HCT116 (cell line): ENCODE measurements at regions not wholly inside any gene's neighbourhood (a gene's known extent, or its start where the extent isn't known, plus 50 kb on each side); places are given as distances from the start of the nearest gene placed in this dataset.

ENCODE experiments used
- ATAC-seq: fragments of 200-7000 bp; cut with Tn5 transposase; 2 replicates; pipeline ENCODE4 v1.9.1; 2020; ENCODE audit warnings: mild to moderate bottlenecking, moderate library complexity
- BruUV-seq: library from RNA; stranded (reverse); fragments of 400-500 nt; replicated peaks from 2 replicates; lab custom pipeline; 2021; lab: Mats Ljungman, UMichigan
- CTCF ChIA-PET: fragments of 300-600 bp; sonication (Branson Sonifier 250); formaldehyde crosslinking; loops from one replicate; lab custom pipeline; 2021; ENCODE audit warnings: antibody characterized with exemption; lab: Charles Lee
- POLR2A ChIA-PET: fragments of 300-600, 350-600 bp; sonication (Branson Sonifier 250); formaldehyde crosslinking; loops from one replicate; lab custom pipeline; 2021; ENCODE audit warnings: antibody characterized with exemption; lab: Charles Lee
- RAD21 ChIA-PET, 2 experiments: fragments of 300-600 bp; sonication (Branson Sonifier 250); formaldehyde crosslinking; loops; one replicate each; lab custom pipeline; 2023; ENCODE audit warnings: low total read pairs in 2 of 2; ENCODE audit not compliant: uncharacterized antibody in 2 of 2, unreplicated experiment in 2 of 2, low non-redundant PET in 1 of 2; lab: Charles Lee
- DNase-seq: peaks from one replicate; pipeline ENCODE4 v3.0.0-alpha.2; 2010; ENCODE audit warnings: low read depth, low spot score
- H2AFZ ChIP-seq: fragments of 200-600 bp; shearing (Covaris generic), sonication (generic); 2 replicates; pipeline ENCODE4 v1.6.1; 2017; ENCODE audit warnings: low read depth, mixed run types, mixed read lengths, antibody characterized with exemption, low read length; ENCODE audit not compliant: poor library complexity, severe bottlenecking
- H3K27ac ChIP-seq: 2 replicates; pipeline ENCODE4 v1.5.1; 2012; ENCODE audit warnings: low read depth, low read length
- H3K27me3 ChIP-seq: fragments of 200-600 bp; sonication (generic); 2 replicates; pipeline ENCODE4 v1.6.1; 2016; ENCODE audit warnings: mixed run types, low read length, mixed read lengths; ENCODE audit not compliant: insufficient read depth
- H3K36me3 ChIP-seq, 2 experiments: fragments of 200-500 bp in 1 of 2; fragments of 200-600 bp in 1 of 2; sonication (Bioruptor generic) in 1 of 2; sonication (generic) in 1 of 2; 2 replicates each; pipeline versions ENCODE4 v1.5.1 to v1.6.1; 2014 to 2016; ENCODE audit warnings: low read length in 2 of 2, inconsistent platforms in 1 of 2, mixed read lengths in 1 of 2, mixed run types in 1 of 2; ENCODE audit not compliant: insufficient read depth in 2 of 2, control insufficient read depth in 1 of 2
- H3K4me1 ChIP-seq, 2 experiments: fragments of 200-600 bp in 1 of 2; sonication (generic) in 1 of 2; 2 replicates each; pipeline versions ENCODE4 v1.5.1 to v1.6.1; 2012 to 2017; ENCODE audit warnings: low read length in 2 of 2, inconsistent platforms in 1 of 2, mild to moderate bottlenecking in 1 of 2, mixed read lengths in 1 of 2, mixed run types in 1 of 2, moderate library complexity in 1 of 2; ENCODE audit not compliant: insufficient read depth in 2 of 2, control insufficient read depth in 1 of 2
- H3K4me2 ChIP-seq: fragments of 200-600 bp; sonication (generic); 2 replicates; pipeline ENCODE4 v1.6.1; 2017; ENCODE audit warnings: mixed run types, low read length, mixed read lengths
- H3K4me3 ChIP-seq, 2 experiments: fragments of 200-600 bp in 1 of 2; sonication (generic) in 1 of 2; replicated peaks in 1 of 2; 2 replicates each; pipeline ENCODE4 v1.5.1; 2011 to 2016; ENCODE audit warnings: low read length in 2 of 2, control low read depth in 1 of 2, low read depth in 1 of 2, mild to moderate bottlenecking in 1 of 2, mixed read lengths in 1 of 2, mixed run types in 1 of 2
- H3K79me2 ChIP-seq: fragments of 200-600 bp; sonication (generic); 2 replicates; pipeline ENCODE4 v1.6.1; 2017; ENCODE audit warnings: mild to moderate bottlenecking, mixed run types, low read length, moderate library complexity, mixed read lengths; ENCODE audit not compliant: insufficient read depth
- H3K9ac ChIP-seq: fragments of 200-600 bp; sonication (generic); 2 replicates; pipeline ENCODE4 v1.6.1; 2016; ENCODE audit warnings: low read length, mixed read lengths
- H3K9me2 ChIP-seq: fragments of 200-600 bp; sonication (generic), shearing (Covaris generic); 2 replicates; pipeline ENCODE4 v1.6.1; 2017; ENCODE audit warnings: mixed run types, mild to moderate bottlenecking, moderate library complexity; ENCODE audit not compliant: insufficient read depth
- H3K9me3 ChIP-seq, 2 experiments: fragments of 200-500 bp in 1 of 2; fragments of 200-600 bp in 1 of 2; sonication (Bioruptor generic) in 1 of 2; sonication (generic) in 1 of 2; 2 replicates each; pipeline ENCODE4 v1.6.1; 2014 to 2017; ENCODE audit warnings: low read length in 2 of 2, mixed read lengths in 2 of 2, inconsistent platforms in 1 of 2, low read depth in 1 of 2, mild to moderate bottlenecking in 1 of 2, mixed run types in 1 of 2, moderate library complexity in 1 of 2; ENCODE audit not compliant: control insufficient read depth in 1 of 2, insufficient read depth in 1 of 2
- H4K20me1 ChIP-seq: fragments of 200-600 bp; sonication (generic), shearing (Covaris generic); 2 replicates; pipeline ENCODE4 v1.6.1; 2017; ENCODE audit warnings: mixed run types, mild to moderate bottlenecking, moderate library complexity; ENCODE audit not compliant: insufficient read depth
- CTCF ChIP-seq, 3 experiments: fragments of 200-600 bp in 1 of 3; sonication (generic) in 1 of 3; IDR thresholded peaks in 2 of 3; conservative IDR thresholded peaks in 1 of 3; 2 replicates each; pipeline ENCODE4 v1.5.1; 2012 to 2017; ENCODE audit warnings: low read depth in 2 of 3, low read length in 2 of 3, antibody characterized with exemption in 1 of 3, borderline replicate concordance in 1 of 3, control low read depth in 1 of 3, mild to moderate bottlenecking in 1 of 3, mixed read lengths in 1 of 3, mixed run types in 1 of 3, moderate library complexity in 1 of 3; ENCODE audit not compliant: insufficient read depth in 1 of 3
- ELF1 ChIP-seq: IDR thresholded peaks from 2 replicates; pipeline ENCODE4 v1.6.1; 2012; ENCODE audit warnings: low read depth, borderline replicate concordance
- EZH2 ChIP-seq: fragments of 200-600 bp; sonication (generic); IDR thresholded peaks from 2 replicates; pipeline ENCODE4 v1.6.1; 2017; ENCODE audit warnings: antibody characterized with exemption, mixed run types
- EZH2phosphoT487 ChIP-seq: fragments of 200-600 bp; IDR thresholded peaks from 2 replicates; pipeline ENCODE4 v1.6.1; 2018; ENCODE audit warnings: antibody characterized with exemption, borderline replicate concordance
- FOSL1 ChIP-seq: IDR thresholded peaks from 2 replicates; pipeline ENCODE4 v1.6.1; 2012; ENCODE audit warnings: low read depth
- JUND ChIP-seq: IDR thresholded peaks from 2 replicates; pipeline ENCODE4 v1.6.1; 2012
- MAX ChIP-seq: IDR thresholded peaks from 2 replicates; pipeline ENCODE4 v1.6.1; 2012
- POLR2A ChIP-seq: IDR thresholded peaks from 2 replicates; pipeline ENCODE4 v1.7.0; 2011; ENCODE audit warnings: borderline replicate concordance; ENCODE audit not compliant: insufficient read depth, insufficient read length; ENCODE audit errors: extremely low read depth
- POLR2AphosphoS5 ChIP-seq: IDR thresholded peaks from 2 replicates; pipeline ENCODE4 v1.6.1; 2011; ENCODE audit warnings: mild to moderate bottlenecking, low read depth, low read length, moderate library complexity
- REST ChIP-seq: IDR thresholded peaks from 2 replicates; pipeline ENCODE4 v1.6.1; 2012; ENCODE audit warnings: low read depth
- SIN3A ChIP-seq: IDR thresholded peaks from 2 replicates; pipeline ENCODE4 v1.6.1; 2012; ENCODE audit warnings: low read depth
- SRF ChIP-seq: IDR thresholded peaks from 2 replicates; pipeline ENCODE4 v1.6.1; 2012; ENCODE audit warnings: low read depth
- TCF7L2 ChIP-seq: IDR thresholded peaks from 2 replicates; pipeline ENCODE4 v1.7.0; 2011; ENCODE audit warnings: borderline replicate concordance, inconsistent platforms; ENCODE audit not compliant: insufficient read depth, insufficient read length; ENCODE audit errors: extremely low read depth
- ZBTB33 ChIP-seq: IDR thresholded peaks from 2 replicates; pipeline ENCODE4 v1.6.1; 2011; ENCODE audit warnings: mild to moderate bottlenecking, low read length, moderate library complexity; ENCODE audit not compliant: insufficient replicate concordance; ENCODE audit errors: extremely low read depth
- ZNF274 ChIP-seq: fragments of 200-500 bp; sonication (Bioruptor generic); IDR thresholded peaks from 2 replicates; pipeline ENCODE4 v1.6.1; 2014; ENCODE audit warnings: mild to moderate bottlenecking, low read depth, low read length, inconsistent platforms
- intact Hi-C: fragments of 100-400 bp; cut with micrococcal nuclease; formaldehyde crosslinking; loops from 2 replicates; pipeline ENCODE4 v1.10.0; 2022

DNA sequence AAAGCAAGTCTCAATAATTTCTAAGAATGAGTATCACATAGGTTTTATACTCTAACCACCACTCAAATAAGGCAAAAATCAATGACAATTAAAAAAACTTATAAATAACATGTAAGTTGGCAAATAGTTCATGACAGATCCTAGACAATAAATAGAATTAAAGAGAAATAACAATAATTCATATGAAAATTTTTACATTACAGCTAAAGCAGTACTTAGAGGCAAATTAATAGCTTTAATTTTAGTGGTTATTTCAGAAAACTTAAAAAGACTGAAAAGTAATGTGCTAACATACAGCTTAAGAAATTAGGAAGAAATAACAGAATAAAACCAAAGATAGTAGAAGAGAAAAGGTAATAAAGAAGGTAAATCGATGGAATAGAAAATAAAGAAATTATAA is 179.9 kb upstream of the SPAG17 start:
- no peaks in the 10 kb centered on the region; the same call in 1 of the 2 replicates for H4K20me1 ChIP-seq
- H3K27ac ChIP-seq: no peak overlapping the region
- ChIA-PET RAD21 (no interaction called here), CTCF (no interaction called here), POLR2A (no interaction called here)
- peaks cover 0 to 4% of the 10 kb centered on the region in 2 experiments; a peak in 3 of 4 replicates for H3K9me3 ChIP-seq
- no peak overlapping the region for H2AFZ ChIP-seq
- H3K4me2 ChIP-seq: no peak overlapping the region
- no peaks in the 10 kb centered on the region for H3K27me3 ChIP-seq
- H3K36me3 ChIP-seq: no peaks in the 10 kb centered on the region
- no peak overlapping the region for H3K9ac ChIP-seq
- intact Hi-C loops: no loop called here
- no peaks in the 10 kb centered on the region for H3K9me2 ChIP-seq
- BruUV-seq: no TSS peak
- TF ChIP-seq MAX (no peak), SRF (no peak), CTCF (IDR thresholded peaks at IDR 0.05 in 2 of 3, conservative IDR thresholded peaks at IDR 0.05 in 1 of 3; ENCODE audit: borderline replicate concordance in 1 of 3, insufficient read depth in 1 of 3, low read depth in 2 of 3, low read length in 2 of 3) (no peak), ZNF274 (no peak), POLR2AphosphoS5 (no peak), EZH2 (no peak), POLR2A (no peak), ELF1 (no peak), REST (no peak), ZBTB33 (no peak), FOSL1 (no peak), TCF7L2 (no peak), SIN3A (no peak), JUND (no peak), EZH2phosphoT487 (no peak)
- H3K4me3 ChIP-seq: no peak overlapping the region
- H3K79me2 ChIP-seq: no peaks in the 10 kb centered on the region
- no peak for DNase-seq
- no peak for ATAC-seq
- H3K4me1 ChIP-seq: no peaks in the 10 kb centered on the region
